ENCODE measurements at regions not wholly inside any gene's neighbourhood (a gene's known extent, or its start where the extent isn't known, plus 50 kb on each side); places are given as distances from the start of the nearest gene placed in this dataset.

- TF ChIP-seq, protein P1, sequence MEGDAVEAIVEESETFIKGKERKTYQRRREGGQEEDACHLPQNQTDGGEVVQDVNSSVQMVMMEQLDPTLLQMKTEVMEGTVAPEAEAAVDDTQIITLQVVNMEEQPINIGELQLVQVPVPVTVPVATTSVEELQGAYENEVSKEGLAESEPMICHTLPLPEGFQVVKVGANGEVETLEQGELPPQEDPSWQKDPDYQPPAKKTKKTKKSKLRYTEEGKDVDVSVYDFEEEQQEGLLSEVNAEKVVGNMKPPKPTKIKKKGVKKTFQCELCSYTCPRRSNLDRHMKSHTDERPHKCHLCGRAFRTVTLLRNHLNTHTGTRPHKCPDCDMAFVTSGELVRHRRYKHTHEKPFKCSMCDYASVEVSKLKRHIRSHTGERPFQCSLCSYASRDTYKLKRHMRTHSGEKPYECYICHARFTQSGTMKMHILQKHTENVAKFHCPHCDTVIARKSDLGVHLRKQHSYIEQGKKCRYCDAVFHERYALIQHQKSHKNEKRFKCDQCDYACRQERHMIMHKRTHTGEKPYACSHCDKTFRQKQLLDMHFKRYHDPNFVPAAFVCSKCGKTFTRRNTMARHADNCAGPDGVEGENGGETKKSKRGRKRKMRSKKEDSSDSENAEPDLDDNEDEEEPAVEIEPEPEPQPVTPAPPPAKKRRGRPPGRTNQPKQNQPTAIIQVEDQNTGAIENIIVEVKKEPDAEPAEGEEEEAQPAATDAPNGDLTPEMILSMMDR (conservative IDR thresholded peaks at IDR 0.05) = no peak
- H3K27ac ChIP-seq = no peak overlapping the region
Observed at GRCh38 chr6:25058441-25058840, 122.7 kb upstream of the RIPOR2 start.

GRCh38 chr6:25058941-25059340 lies 123.2 kb upstream of the RIPOR2 start:
- TF ChIP-seq, protein P1 (conservative IDR thresholded peaks at IDR 0.05) = no peak

DNA sequence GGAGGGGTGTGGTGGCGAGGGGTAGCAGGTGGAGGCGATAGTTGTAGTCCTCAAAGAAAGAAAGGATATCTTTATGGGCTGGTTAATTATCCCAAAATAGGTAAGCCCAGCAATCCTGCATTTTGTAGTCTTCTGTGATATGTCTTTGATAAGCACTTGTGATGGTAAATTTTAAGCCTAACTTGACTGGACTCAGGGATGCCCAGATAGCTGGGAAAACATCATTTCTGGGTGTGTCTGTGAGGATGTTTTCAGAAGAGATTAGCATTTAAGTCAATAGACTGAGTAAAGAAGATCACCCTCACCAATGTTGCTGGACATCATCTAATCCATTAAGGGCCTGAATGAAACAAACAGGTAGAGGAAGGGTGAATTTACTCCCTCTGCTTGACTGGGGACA lies 124.8 kb upstream of the RIPOR2 start:
- TF ChIP-seq, protein P1 (conservative IDR thresholded peaks at IDR 0.05) = no peak
- no peak overlapping the region for H3K27ac ChIP-seq

More at GRCh38 chr6:25058941-25059340, 123.2 kb upstream of the RIPOR2 start:
- H3K27ac ChIP-seq = no peak overlapping the region

DNA sequence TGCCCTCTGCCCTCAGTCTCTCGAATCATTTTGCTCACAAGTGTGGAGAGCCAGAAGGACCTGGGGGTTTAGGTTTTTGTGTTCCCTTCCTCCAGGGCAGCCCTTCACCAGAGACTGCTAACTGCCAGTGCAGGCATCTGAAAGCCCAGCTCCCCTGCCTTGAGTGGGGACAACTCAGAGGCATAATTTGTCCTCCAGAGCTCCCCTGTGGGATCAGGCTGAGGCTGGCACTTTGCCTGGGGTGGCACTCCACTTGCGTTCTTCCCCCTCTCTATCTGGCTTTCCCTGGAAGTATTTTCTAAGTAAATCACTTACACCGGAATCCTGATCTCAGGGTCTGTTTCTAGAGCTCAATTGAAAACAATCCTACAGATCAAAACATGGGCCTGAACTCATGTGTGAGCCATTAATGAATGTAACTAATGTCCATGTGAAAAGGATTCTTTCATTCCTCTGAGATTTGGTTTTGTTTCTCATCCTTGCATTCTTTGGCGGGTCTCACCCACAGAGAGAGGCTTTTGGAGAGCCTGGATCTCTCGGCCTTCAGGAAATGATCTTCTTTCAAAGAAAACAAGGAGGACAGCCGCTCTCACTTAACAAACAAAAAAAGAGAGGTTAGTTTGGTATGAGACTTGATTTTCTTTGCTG lies 125.7 kb upstream of the RIPOR2 start:
- TF ChIP-seq, protein P1 (conservative IDR thresholded peaks at IDR 0.05) = no peak
- no peak overlapping the region for H3K27ac ChIP-seq

DNA sequence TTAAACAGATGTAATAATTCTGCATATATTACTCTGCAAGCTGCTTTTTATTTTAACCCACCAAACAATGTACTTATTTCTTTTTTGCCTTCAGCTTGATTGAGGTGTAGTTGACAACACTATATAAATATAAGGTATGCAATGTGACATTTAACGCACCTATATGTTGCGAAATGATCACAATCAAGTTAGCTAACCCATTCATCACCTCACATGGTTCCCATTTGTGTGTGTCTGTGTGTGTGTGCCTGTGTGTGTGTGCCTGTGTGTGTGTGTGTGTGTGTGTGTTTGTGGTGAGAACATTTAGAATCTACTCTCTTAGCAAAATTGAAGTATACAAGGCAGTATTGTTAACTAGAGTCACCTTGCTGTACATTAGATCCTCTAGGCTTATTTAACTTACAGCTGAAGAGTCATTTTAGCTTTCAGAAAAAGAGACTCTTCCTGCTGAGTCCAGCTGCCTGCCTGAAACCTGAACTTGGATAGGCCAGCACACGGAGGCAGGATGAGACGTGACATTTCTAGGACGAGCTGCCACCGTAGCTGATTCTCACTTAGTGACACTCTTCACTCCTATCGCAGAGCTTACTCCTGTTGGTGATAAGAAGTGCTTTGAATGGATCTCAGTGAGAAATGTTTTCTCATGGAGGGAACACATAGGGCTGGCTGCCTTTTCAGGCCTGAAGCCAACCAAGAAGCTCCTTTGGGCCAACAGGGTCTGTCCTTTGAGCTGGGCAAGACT lies 126.5 kb upstream of the RIPOR2 start:
- TF ChIP-seq, protein P1 (conservative IDR thresholded peaks at IDR 0.05) = no peak
- no peak overlapping the region for H3K27ac ChIP-seq

- no peak overlapping the region for H3K27ac ChIP-seq
Observed at GRCh38 chr6:25064006-25064405, 128.2 kb upstream of the RIPOR2 start.

GRCh38 chr6:25065666-25066065 lies 129.9 kb upstream of the RIPOR2 start:
- TF ChIP-seq, protein P1 (conservative IDR thresholded peaks at IDR 0.05) = no peak
- H3K27ac ChIP-seq = no peak overlapping the region

More at GRCh38 chr6:25064006-25064405, 128.2 kb upstream of the RIPOR2 start:
- TF ChIP-seq, protein P1 (conservative IDR thresholded peaks at IDR 0.05) = no peak

Data from VCaP (cell line).